ENCODE measurements at regions not wholly inside any gene's neighbourhood (a gene's known extent, or its start where the extent isn't known, plus 50 kb on each side); places are given as distances from the start of the nearest gene placed in this dataset.

DNA sequence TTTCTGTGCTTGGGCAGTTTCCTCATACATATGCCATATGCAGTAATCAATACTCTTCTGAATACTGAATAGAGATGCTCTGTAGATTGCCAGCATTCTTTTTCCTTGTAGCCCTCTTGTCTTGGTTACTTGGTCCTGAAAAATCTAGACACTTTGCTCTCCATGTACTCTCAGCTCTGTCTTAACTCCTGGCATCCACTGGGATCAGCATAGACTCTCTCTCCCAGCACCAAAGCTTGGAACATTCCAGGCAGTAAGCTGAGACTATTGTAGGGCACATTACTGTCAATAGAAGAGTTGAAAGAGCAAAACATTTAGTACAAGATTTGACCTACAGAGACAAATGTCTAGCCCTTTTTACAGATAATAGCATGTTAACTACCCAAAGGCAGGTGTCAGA is 1100.3 kb downstream of the TBL1XR1 start:
- H4K20me1 ChIP-seq (replicated peaks; ENCODE audit: control insufficient read depth, insufficient read depth, low read length): no peaks in the 10 kb centered on the region
- ChIA-PET POLR2A (no interaction called here), CTCF (ENCODE audit: low intra/inter-chr PET ratio) (no interaction called here)
- H3K36me3 ChIP-seq (ENCODE audit: control insufficient read depth, insufficient read depth, low read length): no peaks in the 10 kb centered on the region
- intact Hi-C loops (cut with micrococcal nuclease) (no loop called here), in situ Hi-C loops (cut with MboI) (no loop called here)
- H3K4me2 ChIP-seq (ENCODE audit: insufficient read depth, low read length): no peak overlapping the region
- no TSS peak for BruUV-seq (replicated peaks)
- TF ChIP-seq CHD2 (IDR thresholded peaks at IDR 0.05; ENCODE audit: low read depth, low read length) (no peak), MECOM (CRISPR knock-in tag; IDR thresholded peaks at IDR 0.05) (no peak), ARID4B (CRISPR knock-in tag; IDR thresholded peaks at IDR 0.05) (no peak), ZC3H4 (CRISPR knock-in tag; IDR thresholded peaks at IDR 0.05; ENCODE audit: borderline replicate concordance) (no peak), PTBP1 (IDR thresholded peaks at IDR 0.05; ENCODE audit: low read depth, low read length) (no peak), POLR3A (IDR thresholded peaks at IDR 0.05; ENCODE audit: borderline replicate concordance, extremely low read depth, insufficient read depth, insufficient read length) (no peak), TAL1 (IDR thresholded peaks at IDR 0.05) (no peak), FOXJ2 (tag; IDR thresholded peaks at IDR 0.05) (no peak), TEAD1 (CRISPR knock-in tag; IDR thresholded peaks at IDR 0.05) (no peak), ZNF311 (CRISPR knock-in tag; IDR thresholded peaks at IDR 0.05) (no peak)
- no peaks in the 10 kb centered on the region; a peak in 1 of 5 replicates for H3K27me3 ChIP-seq (ENCODE audit: control insufficient read depth in 2 of 2, insufficient read depth in 2 of 2, low read length in 2 of 2)
- no peak overlapping the region for H3K4me3 ChIP-seq
- H3K9me1 ChIP-seq (ENCODE audit: control insufficient read depth, insufficient read depth, low read length): no peaks in the 10 kb centered on the region
- H3K4me1 ChIP-seq (replicated peaks in 1 of 2; ENCODE audit: control insufficient read depth in 2 of 2, insufficient read depth in 2 of 2, low read length in 2 of 2): no peaks in the 10 kb centered on the region
- DNase-seq (ENCODE audit: extremely low read depth in 1 of 4, low spot score in 3 of 4): no peak
- H3K27ac ChIP-seq (ENCODE audit: extremely low read depth, low read depth, low read length): no peak overlapping the region
- no peak overlapping the region for H3K9ac ChIP-seq (ENCODE audit: insufficient read depth in 1 of 2, low read depth in 2 of 2, low read length in 2 of 2)
- no peak for ATAC-seq
- H2AFZ ChIP-seq (ENCODE audit: low read depth, low read length): no peak overlapping the region
- H3K9me3 ChIP-seq (replicated peaks; ENCODE audit: control insufficient read depth, insufficient read depth, low read depth, low read length): no peaks in the 10 kb centered on the region; the same call in 1 of the 2 replicates
- no peaks in the 10 kb centered on the region for H3K79me2 ChIP-seq (ENCODE audit: control insufficient read depth, insufficient read depth, low read length)
- no peak for FAIRE-seq

Measured in K562 (cell line).